ENCODE measurements at regions not wholly inside any gene's neighbourhood (a gene's known extent, or its start where the extent isn't known, plus 50 kb on each side); places are given as distances from the start of the nearest gene placed in this dataset.

DNA sequence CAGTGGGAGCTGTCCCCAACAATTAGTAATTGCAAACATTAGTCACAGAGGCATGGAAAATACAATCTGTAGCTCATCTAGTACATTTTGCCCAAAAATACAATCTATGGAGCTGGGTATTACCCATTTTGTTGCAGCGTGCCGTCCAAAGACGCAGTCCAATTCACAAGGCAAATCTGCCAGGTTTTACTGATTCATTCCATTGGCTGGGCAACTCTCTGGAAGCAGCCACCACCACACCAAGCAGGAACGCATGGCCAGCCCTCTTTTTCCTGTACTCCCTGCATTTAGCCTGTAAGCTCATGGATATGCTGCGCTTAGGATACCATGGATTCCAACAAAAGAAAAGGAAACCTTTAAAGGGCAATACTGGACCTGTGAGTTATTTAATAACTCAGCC lies 60.5 kb upstream of the ARRDC4 start:
- Histone ChIP-seq H3K27me3 (ENCODE audit: control insufficient read depth, insufficient read depth, low read length) (no peaks in the 10 kb centered on the region), H3K4me3 (ENCODE audit: insufficient read depth, low read depth, low read length) (no peak overlapping the region), H3K36me3 (replicated peaks; ENCODE audit: control insufficient read depth, insufficient read depth, low read length) (no peaks in the 10 kb centered on the region)
- DNase-seq = no peak

DNA sequence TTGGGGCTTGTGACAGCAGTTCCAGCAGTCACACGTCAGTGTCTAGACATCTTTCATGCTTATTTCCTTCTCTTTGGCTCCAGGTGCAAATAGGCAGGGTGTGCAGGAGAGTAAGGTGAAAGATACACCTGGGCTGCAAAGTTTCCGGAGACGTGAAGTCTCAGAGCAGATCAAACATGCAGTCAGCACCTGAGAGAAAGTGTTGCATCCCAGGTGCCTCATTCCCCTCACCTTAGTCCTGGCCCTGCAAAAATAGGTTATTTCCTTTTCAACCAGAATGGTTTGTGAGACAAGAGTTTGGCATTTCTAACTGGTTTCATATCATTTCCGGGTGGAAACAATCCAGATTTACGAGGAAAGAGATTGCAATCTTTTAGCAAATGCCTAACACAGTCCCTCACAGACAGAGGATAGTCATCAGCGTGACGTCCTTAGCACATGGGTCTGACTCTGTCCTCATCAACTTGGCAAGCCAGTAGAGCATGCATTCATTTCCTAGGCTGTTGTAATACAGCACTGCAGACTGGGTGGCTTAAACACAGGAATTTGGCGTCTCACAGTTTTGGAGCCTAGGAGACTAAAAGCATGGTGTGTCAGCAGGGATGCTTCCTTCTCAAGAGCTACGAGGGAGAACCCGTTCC lies 58.2 kb upstream of the ARRDC4 start:
- no peak overlapping the region for H3K4me3 ChIP-seq (ENCODE audit: insufficient read depth, low read depth, low read length)
- H3K36me3 ChIP-seq (replicated peaks; ENCODE audit: control insufficient read depth, insufficient read depth, low read length) = no peaks in the 10 kb centered on the region
- no peak for DNase-seq
- no peaks in the 10 kb centered on the region for H3K27me3 ChIP-seq (ENCODE audit: control insufficient read depth, insufficient read depth, low read length)

DNA sequence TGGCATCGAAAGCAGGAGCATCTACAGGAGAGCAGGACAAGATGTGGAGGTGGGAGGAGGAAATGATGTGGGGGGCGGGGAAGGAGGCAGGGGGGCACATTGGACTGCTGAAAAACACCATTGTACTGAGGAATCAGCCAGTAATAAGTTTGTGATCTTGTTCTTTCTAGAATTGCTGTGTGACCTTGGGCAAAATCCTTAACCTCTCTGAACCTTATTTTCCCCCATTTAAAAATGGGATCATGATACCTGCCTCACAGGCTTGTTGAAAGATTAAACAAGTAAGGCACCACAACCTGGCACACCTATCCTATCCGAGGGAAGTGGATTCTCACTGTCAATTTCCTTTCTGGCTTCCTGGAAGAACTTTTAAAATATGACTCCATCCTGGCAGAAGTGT lies 56.9 kb upstream of the ARRDC4 start:
- H3K27me3 ChIP-seq (ENCODE audit: control insufficient read depth, insufficient read depth, low read length) = no peaks in the 10 kb centered on the region
- no peak overlapping the region for H3K4me3 ChIP-seq (ENCODE audit: insufficient read depth, low read depth, low read length)
- no peak for DNase-seq
- no peaks in the 10 kb centered on the region for H3K36me3 ChIP-seq (replicated peaks; ENCODE audit: control insufficient read depth, insufficient read depth, low read length)

DNA sequence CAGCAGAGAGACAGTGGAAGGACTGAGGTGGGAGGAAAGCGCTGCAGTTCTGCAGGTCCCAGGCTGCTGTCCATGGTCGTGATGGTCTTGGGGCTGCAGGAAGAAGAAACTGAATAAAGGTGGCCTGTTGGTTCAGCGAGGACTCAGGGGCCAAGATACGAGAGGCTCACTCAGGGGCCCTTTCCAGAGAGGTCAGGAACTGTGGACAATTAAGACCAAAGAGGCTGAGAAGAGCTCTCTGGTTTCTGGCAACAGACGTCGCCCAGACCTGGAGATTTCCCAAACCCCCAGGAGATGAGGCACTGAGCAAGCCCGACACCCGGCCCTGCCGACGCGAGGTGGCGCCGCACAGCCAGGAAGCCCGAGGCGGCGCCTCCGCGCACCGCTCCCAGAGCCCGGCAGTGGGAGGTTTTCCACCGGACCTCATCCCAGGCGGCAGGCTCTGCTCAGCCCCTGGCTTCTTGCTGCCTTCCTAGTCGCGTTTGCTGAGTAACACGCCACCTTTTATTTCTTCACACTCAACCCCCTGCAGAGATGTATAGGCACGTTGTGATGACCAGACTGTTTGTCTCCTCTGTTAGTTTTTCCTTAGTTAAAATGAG lies 56.4 kb upstream of the ARRDC4 start:
- H3K36me3 ChIP-seq (replicated peaks; ENCODE audit: control insufficient read depth, insufficient read depth, low read length) = no peaks in the 10 kb centered on the region
- no peaks in the 10 kb centered on the region for H3K27me3 ChIP-seq (ENCODE audit: control insufficient read depth, insufficient read depth, low read length)
- no peak overlapping the region for H3K4me3 ChIP-seq (ENCODE audit: insufficient read depth, low read depth, low read length)
- peak; percentile 87 for DNase-seq

DNA sequence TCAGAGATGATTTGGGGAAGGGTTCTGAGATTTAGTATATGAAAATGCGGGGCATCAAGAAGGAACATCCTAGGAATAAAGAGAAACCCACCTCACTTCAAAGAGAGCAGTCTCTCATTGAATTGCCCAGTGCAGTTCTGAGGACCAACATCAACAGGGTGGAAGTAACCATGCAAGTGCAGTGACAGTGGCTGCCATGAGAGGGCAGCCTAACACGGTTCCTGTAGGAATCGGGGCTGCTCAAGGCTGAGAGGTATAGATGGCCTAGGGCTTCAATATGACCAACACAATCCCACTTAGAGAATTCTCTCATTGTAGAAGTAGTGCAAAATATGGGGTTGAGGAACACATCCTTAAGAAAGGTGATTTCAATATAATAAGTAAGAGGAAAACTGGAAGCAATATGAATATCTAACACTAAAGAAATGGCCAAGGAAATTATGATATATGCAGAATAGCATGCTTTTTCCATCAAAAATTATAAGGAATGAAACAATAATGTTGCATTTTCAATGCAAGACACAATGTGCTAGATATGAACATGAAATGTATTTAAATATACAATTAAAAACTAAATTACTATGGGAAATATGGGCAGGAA lies 51.1 kb upstream of the ARRDC4 start:
- H3K4me3 ChIP-seq (ENCODE audit: insufficient read depth, low read depth, low read length) = no peak overlapping the region
- H3K27me3 ChIP-seq (ENCODE audit: control insufficient read depth, insufficient read depth, low read length) = no peaks in the 10 kb centered on the region
- no peaks in the 10 kb centered on the region for H3K36me3 ChIP-seq (replicated peaks; ENCODE audit: control insufficient read depth, insufficient read depth, low read length)
- DNase-seq = peak; percentile 72

Data from H7 (cell line).